ENCODE measurements at regions not wholly inside any gene's neighbourhood (a gene's known extent, or its start where the extent isn't known, plus 50 kb on each side); places are given as distances from the start of the nearest gene placed in this dataset.

GRCh38 chr5:58040846-58041245, 419.0 kb downstream of the PLK2 start:
- Mint-ChIP-seq H3K36me3 (ENCODE audit: low read depth) (no peaks in the 10 kb centered on the region), H3K9me3 (no peaks in the 10 kb centered on the region), H3K27me3 (peaks cover 3% of the 10 kb centered on the region), H3K4me1 (no peaks in the 10 kb centered on the region), H3K27ac (no peak overlapping the region), H3K4me3 (no peak overlapping the region)
- intact Hi-C loops (cut with micrococcal nuclease): no loop called here
- DNase-seq: no peak

- no peak overlapping the region for H3K27ac Mint-ChIP-seq
- no peak overlapping the region for H3K4me3 Mint-ChIP-seq
- no peaks in the 10 kb centered on the region for H3K4me1 Mint-ChIP-seq
- intact Hi-C loops (cut with micrococcal nuclease): no loop called here
- DNase-seq: no peak
- no peaks in the 10 kb centered on the region for H3K9me3 Mint-ChIP-seq
- peaks cover 3% of the 10 kb centered on the region for H3K27me3 Mint-ChIP-seq
- no peaks in the 10 kb centered on the region for H3K36me3 Mint-ChIP-seq (ENCODE audit: low read depth)
Measured at GRCh38 chr5:58040044-58040443, 419.8 kb downstream of the PLK2 start.

DNA sequence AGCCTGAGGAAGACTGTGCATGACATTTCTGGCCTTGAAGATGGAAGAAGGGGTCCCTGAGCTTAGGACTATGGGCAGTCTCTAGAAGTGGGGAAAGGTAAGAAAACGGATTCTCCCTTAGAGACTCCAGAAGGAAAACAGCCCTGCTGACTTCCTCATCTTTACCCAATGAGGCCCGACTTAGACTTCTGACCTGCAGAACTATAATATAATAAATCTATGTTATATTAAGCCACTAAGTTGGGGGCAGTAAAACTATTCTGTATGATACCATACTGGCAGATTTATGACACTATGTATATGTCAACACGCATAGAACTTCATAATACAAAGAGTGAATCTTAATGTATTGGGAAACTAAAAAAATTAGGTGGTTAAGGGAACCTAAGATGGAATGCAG, 422.0 kb downstream of the PLK2 start:
- intact Hi-C loops (cut with micrococcal nuclease): loop anchor here (1.0 kb wide), 1 partner anchor 12 kb away; no protein-coding TSS in a partner anchor
- no peak for DNase-seq
- no peaks in the 10 kb centered on the region for H3K9me3 Mint-ChIP-seq
- no peak overlapping the region for H3K4me3 Mint-ChIP-seq
- H3K4me1 Mint-ChIP-seq: no peaks in the 10 kb centered on the region
- H3K27me3 Mint-ChIP-seq: peaks cover 2% of the 10 kb centered on the region
- H3K36me3 Mint-ChIP-seq (ENCODE audit: low read depth): no peaks in the 10 kb centered on the region
- no peak overlapping the region for H3K27ac Mint-ChIP-seq

DNA sequence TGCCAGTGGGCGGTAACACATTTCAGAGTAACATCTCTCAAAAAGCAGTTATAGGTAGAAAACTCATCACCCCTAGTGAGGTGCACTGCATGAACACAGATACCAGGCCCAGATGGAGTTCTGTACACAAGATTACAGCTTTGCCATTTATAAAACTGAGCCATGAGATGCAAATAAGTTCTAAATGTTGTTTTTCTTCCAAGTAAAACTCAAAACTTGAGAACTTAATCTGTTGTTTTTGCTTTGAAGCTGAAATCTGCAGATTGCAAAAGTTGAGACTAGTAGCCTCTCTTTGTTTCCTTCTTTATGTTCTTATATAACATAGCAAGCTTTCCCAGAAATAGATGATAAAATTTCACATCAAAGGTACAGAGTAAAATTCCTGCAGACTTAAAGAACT, 434.1 kb downstream of the PLK2 start:
- Mint-ChIP-seq H3K27me3 (peaks cover 2% of the 10 kb centered on the region), H3K4me1 (no peaks in the 10 kb centered on the region), H3K9me3 (no peaks in the 10 kb centered on the region), H3K4me3 (no peak overlapping the region), H3K36me3 (ENCODE audit: low read depth) (no peaks in the 10 kb centered on the region), H3K27ac (no peak overlapping the region)
- DNase-seq: no peak
- intact Hi-C loops (cut with micrococcal nuclease): loop anchor here (1.0 kb wide), 1 partner anchor 12 kb away; no protein-coding TSS in a partner anchor

DNA sequence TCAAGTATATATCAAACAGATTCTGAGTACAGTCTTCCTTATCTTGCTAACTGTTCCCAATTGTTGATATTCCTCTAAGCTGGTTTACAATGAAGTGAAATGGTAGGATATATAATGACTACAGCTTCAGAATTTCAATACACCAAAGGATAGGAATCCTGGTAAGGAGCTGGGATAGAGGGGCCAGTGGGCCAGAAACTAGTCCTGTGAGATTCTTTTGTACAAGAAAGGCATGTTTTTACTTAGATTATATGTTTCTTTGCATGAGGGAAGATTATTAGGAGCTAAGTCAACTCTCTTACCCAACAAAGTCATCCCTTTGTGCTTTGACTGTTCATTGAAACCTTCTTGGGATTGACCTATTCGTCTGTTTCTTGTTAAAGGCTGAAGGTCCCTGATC, 435.7 kb downstream of the PLK2 start:
- intact Hi-C loops (cut with micrococcal nuclease): no loop called here
- H3K27me3 Mint-ChIP-seq: peaks cover 2% of the 10 kb centered on the region
- no peak for DNase-seq
- H3K36me3 Mint-ChIP-seq (ENCODE audit: low read depth): no peaks in the 10 kb centered on the region
- H3K27ac Mint-ChIP-seq: no peak overlapping the region
- no peak overlapping the region for H3K4me3 Mint-ChIP-seq
- H3K9me3 Mint-ChIP-seq: no peaks in the 10 kb centered on the region
- no peaks in the 10 kb centered on the region for H3K4me1 Mint-ChIP-seq

- no peaks in the 10 kb centered on the region for H3K4me1 Mint-ChIP-seq
- no peak for DNase-seq
- H3K27me3 Mint-ChIP-seq: peaks cover 2% of the 10 kb centered on the region
- H3K27ac Mint-ChIP-seq: no peak overlapping the region
- no peaks in the 10 kb centered on the region for H3K9me3 Mint-ChIP-seq
- intact Hi-C loops (cut with micrococcal nuclease): no loop called here
- no peaks in the 10 kb centered on the region for H3K36me3 Mint-ChIP-seq (ENCODE audit: low read depth)
- no peak overlapping the region for H3K4me3 Mint-ChIP-seq
Measured at GRCh38 chr5:58022055-58022454, 437.8 kb downstream of the PLK2 start.

DNA sequence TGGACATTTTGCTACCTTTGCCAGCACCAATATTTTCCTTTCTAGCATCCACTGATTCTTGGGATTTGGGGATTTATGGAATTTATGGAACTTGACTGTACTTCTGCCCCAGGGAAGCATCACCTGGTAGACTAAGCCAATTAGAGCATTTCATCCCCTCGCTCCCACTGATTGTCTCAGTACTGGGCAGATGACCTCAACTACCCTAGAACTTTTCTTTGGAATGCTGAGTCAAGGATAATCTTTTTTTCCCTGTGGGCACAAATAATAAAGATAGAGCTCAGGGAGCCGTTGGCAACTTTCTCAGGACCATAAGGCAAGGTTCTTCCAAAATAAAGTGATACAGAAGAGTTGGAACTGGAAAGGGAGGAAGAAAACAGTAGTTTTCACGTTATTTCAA, 438.4 kb downstream of the PLK2 start:
- intact Hi-C loops (cut with micrococcal nuclease): no loop called here
- no peaks in the 10 kb centered on the region for H3K36me3 Mint-ChIP-seq (ENCODE audit: low read depth)
- H3K4me1 Mint-ChIP-seq: no peaks in the 10 kb centered on the region
- H3K9me3 Mint-ChIP-seq: no peaks in the 10 kb centered on the region
- DNase-seq: no peak
- peaks cover 2% of the 10 kb centered on the region for H3K27me3 Mint-ChIP-seq
- H3K27ac Mint-ChIP-seq: no peak overlapping the region
- H3K4me3 Mint-ChIP-seq: no peak overlapping the region

DNA sequence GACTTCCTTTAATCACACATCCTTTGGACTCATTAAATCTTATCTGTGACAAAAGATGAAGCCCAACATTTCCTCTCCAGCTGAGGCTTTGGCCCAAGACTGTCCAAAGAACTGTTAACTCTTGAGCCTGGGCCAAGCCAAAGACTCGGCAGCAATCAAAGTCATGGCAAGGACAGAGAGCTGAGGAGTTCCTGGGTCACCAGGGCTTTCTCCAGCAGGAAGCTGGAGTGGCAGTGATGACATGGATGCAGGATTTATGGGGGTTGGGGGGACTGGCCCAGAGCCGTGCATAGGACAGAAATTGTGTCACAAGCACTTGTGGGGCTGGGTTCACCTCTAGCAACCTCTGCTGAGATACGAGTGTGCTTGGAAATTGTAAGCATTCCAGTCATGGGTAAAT, 440.3 kb downstream of the PLK2 start:
- no peaks in the 10 kb centered on the region for H3K4me1 Mint-ChIP-seq
- no peaks in the 10 kb centered on the region for H3K36me3 Mint-ChIP-seq (ENCODE audit: low read depth)
- H3K27ac Mint-ChIP-seq: no peak overlapping the region
- intact Hi-C loops (cut with micrococcal nuclease): no loop called here
- no peaks in the 10 kb centered on the region for H3K9me3 Mint-ChIP-seq
- peaks cover 2% of the 10 kb centered on the region for H3K27me3 Mint-ChIP-seq
- H3K4me3 Mint-ChIP-seq: no peak overlapping the region
- DNase-seq: no peak

DNA sequence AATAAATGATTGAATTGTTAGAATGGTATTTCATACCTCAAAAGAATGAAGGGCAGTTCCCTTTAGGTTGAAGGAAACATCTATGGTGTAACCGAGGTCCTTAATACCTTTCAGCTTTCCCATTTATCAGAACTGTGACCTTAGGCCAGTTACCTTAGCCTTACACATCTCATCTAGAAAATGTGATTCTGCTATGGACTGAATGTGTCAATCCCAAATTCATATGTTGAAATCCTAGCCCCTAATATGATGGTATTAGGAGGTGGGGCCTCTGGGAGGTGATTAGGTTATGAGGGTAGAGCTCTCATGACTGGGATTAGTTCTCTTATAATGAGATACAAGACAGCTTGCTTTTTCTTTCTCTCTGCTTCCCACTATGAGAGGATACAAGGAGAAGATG, 441.9 kb downstream of the PLK2 start:
- intact Hi-C loops (cut with micrococcal nuclease): no loop called here
- Mint-ChIP-seq H3K36me3 (ENCODE audit: low read depth) (no peaks in the 10 kb centered on the region), H3K9me3 (no peaks in the 10 kb centered on the region), H3K27me3 (peaks cover 2% of the 10 kb centered on the region), H3K27ac (no peak overlapping the region), H3K4me1 (no peaks in the 10 kb centered on the region), H3K4me3 (no peak overlapping the region)
- DNase-seq: no peak

GRCh38 chr5:58016877-58017276, 443.0 kb downstream of the PLK2 start:
- Mint-ChIP-seq H3K4me3 (no peak overlapping the region), H3K27me3 (no peaks in the 10 kb centered on the region), H3K9me3 (no peaks in the 10 kb centered on the region), H3K27ac (no peak overlapping the region), H3K36me3 (ENCODE audit: low read depth) (no peaks in the 10 kb centered on the region), H3K4me1 (no peaks in the 10 kb centered on the region)
- intact Hi-C loops (cut with micrococcal nuclease): no loop called here
- DNase-seq: no peak

DNA sequence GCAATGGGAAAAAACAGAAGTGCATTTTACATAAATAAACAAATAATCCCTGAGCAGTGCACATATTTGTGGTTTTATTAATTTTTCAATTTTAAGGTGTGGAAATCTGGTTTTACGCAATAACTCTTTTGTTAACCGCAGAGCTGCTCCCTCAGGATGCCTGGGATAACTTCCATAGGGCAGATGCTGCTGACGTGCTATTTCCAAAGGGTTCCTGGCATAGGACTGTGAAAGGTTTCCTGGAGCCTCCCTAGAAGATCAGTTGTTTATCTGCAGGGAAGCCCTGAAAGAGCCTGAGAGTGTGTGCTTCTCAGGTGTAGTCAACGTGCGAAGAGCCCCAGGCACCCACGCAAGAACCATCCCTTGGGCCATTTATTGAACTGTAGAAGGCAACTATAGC, 443.5 kb downstream of the PLK2 start:
- Mint-ChIP-seq H3K27me3 (no peaks in the 10 kb centered on the region), H3K4me3 (no peak overlapping the region), H3K27ac (no peak overlapping the region), H3K36me3 (ENCODE audit: low read depth) (no peaks in the 10 kb centered on the region), H3K9me3 (no peaks in the 10 kb centered on the region), H3K4me1 (no peaks in the 10 kb centered on the region)
- DNase-seq: no peak
- intact Hi-C loops (cut with micrococcal nuclease): no loop called here

- Mint-ChIP-seq H3K27me3 (no peaks in the 10 kb centered on the region), H3K9me3 (no peaks in the 10 kb centered on the region), H3K36me3 (ENCODE audit: low read depth) (no peaks in the 10 kb centered on the region), H3K4me1 (no peaks in the 10 kb centered on the region), H3K4me3 (no peak overlapping the region), H3K27ac (no peak overlapping the region)
- DNase-seq: no peak
- intact Hi-C loops (cut with micrococcal nuclease): no loop called here
Measured at GRCh38 chr5:58015175-58015574, 444.7 kb downstream of the PLK2 start.

GRCh38 chr5:58013542-58014258, 446.2 kb downstream of the PLK2 start:
- Mint-ChIP-seq H3K27ac (no peak overlapping the region), H3K9me3 (no peaks in the 10 kb centered on the region), H3K36me3 (ENCODE audit: low read depth) (no peaks in the 10 kb centered on the region), H3K4me1 (no peaks in the 10 kb centered on the region), H3K27me3 (no peaks in the 10 kb centered on the region), H3K4me3 (no peak overlapping the region)
- DNase-seq: no peak
- intact Hi-C loops (cut with micrococcal nuclease): no loop called here

- no peaks in the 10 kb centered on the region for H3K36me3 Mint-ChIP-seq (ENCODE audit: low read depth)
- no peak overlapping the region for H3K27ac Mint-ChIP-seq
Measured at GRCh38 chr5:58012801-58013315, 447.0 kb downstream of the PLK2 start.

GRCh38 chr5:58012102-58012501, 447.8 kb downstream of the PLK2 start:
- intact Hi-C loops (cut with micrococcal nuclease): no loop called here
- Mint-ChIP-seq H3K4me3 (no peak overlapping the region), H3K27ac (no peak overlapping the region), H3K27me3 (no peaks in the 10 kb centered on the region), H3K36me3 (ENCODE audit: low read depth) (no peaks in the 10 kb centered on the region), H3K9me3 (no peaks in the 10 kb centered on the region), H3K4me1 (no peaks in the 10 kb centered on the region)
- DNase-seq: no peak

More at GRCh38 chr5:58012801-58013315, 447.0 kb downstream of the PLK2 start:
- intact Hi-C loops (cut with micrococcal nuclease): no loop called here
- no peaks in the 10 kb centered on the region for H3K27me3 Mint-ChIP-seq
- no peak overlapping the region for H3K4me3 Mint-ChIP-seq
- H3K4me1 Mint-ChIP-seq: no peaks in the 10 kb centered on the region
- no peak for DNase-seq
- no peaks in the 10 kb centered on the region for H3K9me3 Mint-ChIP-seq

All from activated CD4-positive, alpha-beta T cell treated with anti-CD3 and anti-CD28 coated beads, Interleukin-2, amount 10 ng/mL, durations not matched to agents 24 days and 14 days (primary cell).